HepG2 (cell line): ENCODE measurements at regions not wholly inside any gene's neighbourhood (a gene's known extent, or its start where the extent isn't known, plus 50 kb on each side); places are given as distances from the start of the nearest gene placed in this dataset.

Experiments
- ATAC-seq: fragments of 200-7000 bp; cut with Tn5 transposase; 3 replicates; pipeline ENCODE4 v1.9.1; 2020; ENCODE audit warnings: mild to moderate bottlenecking, moderate library complexity
- BruUV-seq: library from RNA; stranded (reverse); fragments of 400-500 nt; replicated peaks from 2 replicates; lab custom pipeline; 2021; lab: Mats Ljungman, UMichigan
- CTCF ChIA-PET: fragments of 300-600 bp; formaldehyde crosslinking; extraction: SDS; loops from one replicate; lab custom pipeline; 2021; ENCODE audit warnings: low total read pairs, inconsistent platforms, low intra/inter-chr PET ratio; lab: Yijun Ruan, JAX
- POLR2A ChIA-PET: fragments of 350-600 bp; sonication (Branson Sonifier 250); formaldehyde crosslinking; loops from one replicate; lab custom pipeline; 2020; ENCODE audit warnings: antibody characterized with exemption, inconsistent platforms; lab: Yijun Ruan, JAX
- DNase-seq: peaks from one replicate; pipeline ENCODE4 v3.0.0-alpha.2; 2015; ENCODE audit warnings: low spot score
- FAIRE-seq: peaks from 3 replicates; lab custom pipeline; 2011; peaks lifted over from hg19 to GRCh38; lab: Jason Lieb, UNC
- H2AFZ ChIP-seq: one replicate; pipeline ENCODE4 v1.6.1; 2011; ENCODE audit warnings: low read length, inconsistent platforms
- H3K27ac ChIP-seq: fragments of 300-600 bp; 3 replicates; pipeline ENCODE4 v1.8.0; 2011; ENCODE audit warnings: mixed run types, mild to moderate bottlenecking, mixed read lengths, low read length, inconsistent platforms; ENCODE audit not compliant: insufficient read depth; ENCODE audit errors: extremely low read length
- H3K27me3 ChIP-seq, 2 experiments: fragments of 200-600 bp in 1 of 2; 2 replicates in 1 of 2; 3 replicates in 1 of 2; pipeline versions ENCODE4 v1.6.0 to v1.8.0; 2011; ENCODE audit warnings: low read length in 2 of 2, mild to moderate bottlenecking in 2 of 2, moderate library complexity in 2 of 2, inconsistent platforms in 1 of 2; ENCODE audit not compliant: insufficient read depth in 2 of 2, control insufficient read depth in 1 of 2
- H3K36me3 ChIP-seq, 2 experiments: fragments of 200-600 bp in 1 of 2; replicated peaks in 1 of 2; 2 replicates in 1 of 2; 3 replicates in 1 of 2; pipeline versions ENCODE4 v1.5.1 to v1.8.0; 2011; ENCODE audit warnings: low read length in 2 of 2, inconsistent platforms in 1 of 2; ENCODE audit not compliant: insufficient read depth in 2 of 2, control insufficient read depth in 1 of 2
- H3K4me1 ChIP-seq: 2 replicates; pipeline ENCODE4 v1.5.1; 2012; ENCODE audit warnings: low read length, inconsistent platforms; ENCODE audit not compliant: insufficient read depth
- H3K4me2 ChIP-seq: 2 replicates; pipeline ENCODE4 v1.6.0; 2011; ENCODE audit warnings: low read depth, low read length, inconsistent platforms
- H3K4me3 ChIP-seq, 3 experiments: fragments of 200-600 bp in 1 of 3; sonication (generic), shearing (Covaris generic) in 1 of 3; replicated peaks in 1 of 3; 2 replicates each; pipeline ENCODE4 v1.5.1; 2011 to 2016; ENCODE audit warnings: low read length in 3 of 3, inconsistent platforms in 2 of 3, low read depth in 2 of 3, mild to moderate bottlenecking in 2 of 3, control low read depth in 1 of 3, mixed read lengths in 1 of 3; ENCODE audit not compliant: insufficient read depth in 1 of 3
- H3K79me2 ChIP-seq: one replicate; pipeline ENCODE4 v1.6.1; 2011; ENCODE audit warnings: low read length, inconsistent platforms; ENCODE audit not compliant: insufficient read depth
- H3K9ac ChIP-seq: 2 replicates; pipeline ENCODE4 v1.6.0; 2011; ENCODE audit warnings: mild to moderate bottlenecking, low read depth, low read length, inconsistent platforms; ENCODE audit not compliant: insufficient read depth
- H3K9me3 ChIP-seq: 2 replicates; pipeline ENCODE4 v1.5.1; 2012; ENCODE audit warnings: mild to moderate bottlenecking, low read length
- H4K20me1 ChIP-seq: 2 replicates; pipeline ENCODE4 v1.6.0; 2011; ENCODE audit warnings: inconsistent platforms, mild to moderate bottlenecking, low read length, moderate library complexity; ENCODE audit not compliant: insufficient read depth
- FOXK1 ChIP-seq: sonication (generic); formaldehyde crosslinking; IDR thresholded peaks from 2 replicates; pipeline ENCODE4 v1.4.0; 2020; ENCODE audit warnings: low read depth, missing genetic modification reagents, borderline replicate concordance
- MAFK ChIP-seq, 2 experiments: IDR thresholded peaks in 1 of 2; conservative IDR thresholded peaks in 1 of 2; 2 replicates each; pipeline ENCODE4 v1.6.1; 2011; ENCODE audit warnings: improper control_type of control experiment in 2 of 2, low read length in 2 of 2
- MTERF4 ChIP-seq: sonication (generic); formaldehyde crosslinking; IDR thresholded peaks from 2 replicates; pipeline ENCODE4 v1.8.0; 2023; ENCODE audit warnings: mild to moderate bottlenecking, missing genetic modification reagents
- NFE2 ChIP-seq: sonication (generic); formaldehyde crosslinking; IDR thresholded peaks from 2 replicates; pipeline ENCODE4 v1.4.0; 2020; ENCODE audit warnings: missing genetic modification reagents
- NR2F2 ChIP-seq: IDR thresholded peaks from 2 replicates; pipeline ENCODE4 v1.6.1; 2012; ENCODE audit warnings: low read depth, inconsistent platforms, borderline replicate concordance
- TRAFD1 ChIP-seq: sonication (generic); formaldehyde crosslinking; IDR thresholded peaks from 2 replicates; pipeline ENCODE4 v1.5.1; 2020; ENCODE audit warnings: missing genetic modification reagents, mild to moderate bottlenecking, borderline replicate concordance
- ZNF20 ChIP-seq: sonication (generic); formaldehyde crosslinking; IDR thresholded peaks from 2 replicates; pipeline ENCODE4 v1.4.0; 2020; ENCODE audit warnings: mild to moderate bottlenecking, moderate library complexity, missing genetic modification reagents
- ZNF790 ChIP-seq: sonication (generic); formaldehyde crosslinking; IDR thresholded peaks from 2 replicates; pipeline ENCODE4 v1.8.0; 2022; ENCODE audit warnings: missing genetic modification reagents, mild to moderate bottlenecking, borderline replicate concordance
- WGBS: methylation state at CpG from one replicate; pipeline ENCODE4 v1.1.6; 2017; ENCODE audit warnings: low lambda C conversion rate; 5-methylcytosine and 5-hydroxymethylcytosine counted together
- in situ Hi-C: cut with HindIII; loops from 2 replicates; pipeline ENCODE4 v1.10.0; 2017; ENCODE audit warnings: low pct_unique_long_range_greater_than_20kb; ENCODE audit not compliant: extremely low pct_ligation_motif_present
- intact Hi-C: fragments of 100-400 bp; cut with micrococcal nuclease; formaldehyde crosslinking; loops from one replicate; pipeline ENCODE4 v1.10.0; 2022; ENCODE audit not compliant: unreplicated experiment
- TF ChIP-seq, protein P1 (sequence below): IDR thresholded peaks from 2 replicates; pipeline ENCODE4 v1.6.1; 2016
- TF ChIP-seq, protein P2 (sequence below): sonication (generic); formaldehyde crosslinking; conservative IDR thresholded peaks from 2 replicates; pipeline ENCODE4 v1.5.0; 2020; ENCODE audit warnings: missing genetic modification reagents

GRCh38 chr16:64276646-64277045, 845.2 kb downstream of the CDH11 start:
- Histone ChIP-seq H3K79me2 (no peaks in the 10 kb centered on the region), H3K36me3 (no peaks in the 10 kb centered on the region), H3K4me2 (no peak overlapping the region), H2AFZ (no peak overlapping the region), H3K27ac (no peak overlapping the region), H3K9me3 (peaks cover 32% of the 10 kb centered on the region), H3K27me3 (no peaks in the 10 kb centered on the region)
- ATAC-seq: no peak
- CTCF ChIA-PET: no interaction called here
- WGBS: 0% methylated on average over 1 of the region's 1 CpG
- POLR2A ChIA-PET: no interaction called here
- in situ Hi-C loops: no loop called here
- TF ChIP-seq, protein P1, sequence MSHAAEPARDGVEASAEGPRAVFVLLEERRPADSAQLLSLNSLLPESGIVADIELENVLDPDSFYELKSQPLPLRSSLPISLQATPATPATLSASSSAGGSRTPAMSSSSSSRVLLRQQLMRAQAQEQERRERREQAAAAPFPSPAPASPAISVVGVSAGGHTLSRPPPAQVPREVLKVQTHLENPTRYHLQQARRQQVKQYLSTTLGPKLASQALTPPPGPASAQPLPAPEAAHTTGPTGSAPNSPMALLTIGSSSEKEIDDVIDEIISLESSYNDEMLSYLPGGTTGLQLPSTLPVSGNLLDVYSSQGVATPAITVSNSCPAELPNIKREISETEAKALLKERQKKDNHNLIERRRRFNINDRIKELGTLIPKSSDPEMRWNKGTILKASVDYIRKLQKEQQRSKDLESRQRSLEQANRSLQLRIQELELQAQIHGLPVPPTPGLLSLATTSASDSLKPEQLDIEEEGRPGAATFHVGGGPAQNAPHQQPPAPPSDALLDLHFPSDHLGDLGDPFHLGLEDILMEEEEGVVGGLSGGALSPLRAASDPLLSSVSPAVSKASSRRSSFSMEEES (CRISPR knock-in tag): no peak
- TF ChIP-seq MAFK (conservative IDR thresholded peaks at IDR 0.05 in 1 of 2, IDR thresholded peaks at IDR 0.05 in 1 of 2; ENCODE audit: low read length in 2 of 2) (no peak), MTERF4 (CRISPR knock-in tag) (no peak), NFE2 (no peak), FOXK1 (CRISPR knock-in tag) (no peak), TRAFD1 (no peak), NR2F2 (no peak), ZNF790 (CRISPR knock-in tag) (no peak), ZNF20 (CRISPR knock-in tag) (no peak)
- TF ChIP-seq, protein P2, sequence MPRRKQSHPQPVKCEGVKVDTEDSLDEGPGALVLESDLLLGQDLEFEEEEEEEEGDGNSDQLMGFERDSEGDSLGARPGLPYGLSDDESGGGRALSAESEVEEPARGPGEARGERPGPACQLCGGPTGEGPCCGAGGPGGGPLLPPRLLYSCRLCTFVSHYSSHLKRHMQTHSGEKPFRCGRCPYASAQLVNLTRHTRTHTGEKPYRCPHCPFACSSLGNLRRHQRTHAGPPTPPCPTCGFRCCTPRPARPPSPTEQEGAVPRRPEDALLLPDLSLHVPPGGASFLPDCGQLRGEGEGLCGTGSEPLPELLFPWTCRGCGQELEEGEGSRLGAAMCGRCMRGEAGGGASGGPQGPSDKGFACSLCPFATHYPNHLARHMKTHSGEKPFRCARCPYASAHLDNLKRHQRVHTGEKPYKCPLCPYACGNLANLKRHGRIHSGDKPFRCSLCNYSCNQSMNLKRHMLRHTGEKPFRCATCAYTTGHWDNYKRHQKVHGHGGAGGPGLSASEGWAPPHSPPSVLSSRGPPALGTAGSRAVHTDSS (CRISPR knock-in tag): no peak
- TF ChIP-seq, all 625 proteins: peak for 0
- intact Hi-C loops: no loop called here
- Histone ChIP-seq H4K20me1 (no peaks in the 10 kb centered on the region), H3K4me3 (no peak overlapping the region), H3K4me1 (no peaks in the 10 kb centered on the region), H3K9ac (no peak overlapping the region)
- no peak for DNase-seq
- FAIRE-seq: no peak
- no TSS peak for BruUV-seq
